ENCODE measurements at regions not wholly inside any gene's neighbourhood (a gene's known extent, or its start where the extent isn't known, plus 50 kb on each side); places are given as distances from the start of the nearest gene placed in this dataset.

DNA sequence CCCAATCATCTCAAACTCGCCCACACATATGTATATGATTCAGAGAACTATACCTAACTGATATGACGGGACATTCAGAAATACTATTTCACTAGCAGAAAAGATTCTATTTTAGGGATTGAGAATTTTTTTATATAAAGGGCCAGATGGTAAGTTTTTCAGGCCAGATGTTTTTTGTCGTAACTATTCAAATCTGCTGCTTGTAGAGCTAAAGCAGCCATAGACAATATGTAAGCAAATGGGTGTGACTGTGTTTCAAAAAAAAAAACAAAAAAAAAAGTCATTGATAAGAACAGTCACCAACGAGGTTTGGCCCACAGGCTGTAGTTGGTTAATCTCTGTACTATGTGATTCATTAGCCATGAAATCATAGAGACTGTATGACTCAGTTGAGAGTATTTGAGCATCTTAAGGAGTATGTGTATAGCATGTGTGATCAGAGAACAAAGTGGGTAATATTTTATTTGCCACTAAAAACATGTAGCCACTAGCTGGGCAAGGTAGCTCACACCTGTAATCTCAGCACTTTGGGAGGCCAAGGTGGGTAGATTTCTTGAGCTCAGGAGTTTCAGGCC is 2724.7 kb downstream of the PCDH9 start:
- WGBS, 2 experiments (ENCODE audit: extremely low coverage in 2 of 2, insufficient read length in 1 of 2), result no CpG with 5 or more reads among the region's 4 CpGs
- DNase-seq, result peak; percentile 80

More for the DNA sequence above, 2724.7 kb downstream of the PCDH9 start:
- dilution Hi-C loops (cut with HindIII; ENCODE audit: low sequenced_read_pairs, unreplicated experiment) (no loop called here), intact Hi-C loops (cut with micrococcal nuclease) (no loop called here), in situ Hi-C loops (cut with MboI; ENCODE audit: low sequenced_read_pairs) (no loop called here)
- H3K23ac ChIP-seq (ENCODE audit: low read depth, low read length), result no peak overlapping the region
- H4K5ac ChIP-seq (ENCODE audit: low read depth, low read length), result no peak overlapping the region
- no peak overlapping the region for H2BK5ac ChIP-seq (ENCODE audit: low read depth, low read length, poor library complexity, severe bottlenecking)
- H2BK20ac ChIP-seq (ENCODE audit: low read depth, low read length), result no peak overlapping the region
- H3K9me3 ChIP-seq (ENCODE audit: control insufficient read depth, insufficient read depth, low read length), result no peaks in the 10 kb centered on the region
- H4K8ac ChIP-seq (ENCODE audit: low read depth in 2 of 2, low read length in 2 of 2), result no peak overlapping the region
- H3K4me1 ChIP-seq (ENCODE audit: control insufficient read depth, insufficient read depth, low read length), result no peaks in the 10 kb centered on the region
- H3K79me1 ChIP-seq (ENCODE audit: low read depth in 1 of 2, low read length in 2 of 2), result no peaks in the 10 kb centered on the region
- CTCF ChIA-PET, result no interaction called here
- H3K18ac ChIP-seq (ENCODE audit: low read depth, low read length), result no peak overlapping the region
- peak; percentile 72 for ATAC-seq (ENCODE audit: low read depth)
- no peak overlapping the region for H2BK15ac ChIP-seq (ENCODE audit: low read depth, low read length)
- no TSS peak for BruUV-seq (replicated peaks)
- H2AK5ac ChIP-seq (ENCODE audit: low read depth, low read length), result no peak overlapping the region
- H4K20me1 ChIP-seq (ENCODE audit: insufficient read depth, low read length), result no peaks in the 10 kb centered on the region
- H3K27me3 ChIP-seq (ENCODE audit: control insufficient read depth, insufficient read depth, low read length), result no peaks in the 10 kb centered on the region
- peak; percentile 29; the same call in 1 of the 2 replicates for TF ChIP-seq CEBPB (IDR thresholded peaks at IDR 0.05; ENCODE audit: low read depth, low read length)
- TF ChIP-seq RAD21 (IDR thresholded peaks at IDR 0.05; ENCODE audit: low read length), result no peak
- no peak overlapping the region for H3K4ac ChIP-seq (ENCODE audit: low read depth, low read length)
- POLR2A ChIA-PET (ENCODE audit: unreplicated experiment), result no interaction called here
- no peak overlapping the region for H2BK120ac ChIP-seq (ENCODE audit: low read depth, low read length)
- no peak overlapping the region for H3K27ac ChIP-seq (ENCODE audit: insufficient read depth, low read length)
- H2AK9ac ChIP-seq (replicated peaks; ENCODE audit: low read depth, low read length, poor library complexity), result no peak overlapping the region
- H3K4me2 ChIP-seq (ENCODE audit: low read depth, low read length), result no peak overlapping the region
- H3K14ac ChIP-seq (replicated peaks; ENCODE audit: low read depth, low read length), result no peak overlapping the region
- no peak overlapping the region for H3K4me3 ChIP-seq (ENCODE audit: insufficient read depth, low read depth, low read length)
- H3K9ac ChIP-seq (ENCODE audit: low read depth, low read length), result no peak overlapping the region
- no peak overlapping the region for H3K56ac ChIP-seq (ENCODE audit: extremely low read depth, insufficient read depth, low read length)
- H3K9me1 ChIP-seq (ENCODE audit: insufficient read depth, low read length), result no peaks in the 10 kb centered on the region
- no peak overlapping the region for H2AFZ ChIP-seq (replicated peaks; ENCODE audit: low read length, poor library complexity)
- H3K36me3 ChIP-seq (ENCODE audit: control insufficient read depth, insufficient read depth, low read length), result no peaks in the 10 kb centered on the region
- H4K91ac ChIP-seq (ENCODE audit: insufficient read depth, low read depth, low read length), result no peak overlapping the region
